OCI-LY7 (cell line): ENCODE measurements at regions not wholly inside any gene's neighbourhood (a gene's known extent, or its start where the extent isn't known, plus 50 kb on each side); places are given as distances from the start of the nearest gene placed in this dataset.

Source experiments
- BruUV-seq: library from RNA; stranded (reverse); fragments of 400-500 nt; replicated peaks from 2 replicates; lab custom pipeline; 2021; lab: Mats Ljungman, UMichigan
- CTCF ChIA-PET: fragments of 300-600 bp; sonication (Branson Sonifier 250); formaldehyde crosslinking; loops from one replicate; lab custom pipeline; 2022; ENCODE audit warnings: antibody characterized with exemption; ENCODE audit not compliant: unreplicated experiment; lab: Charles Lee
- POLR2A ChIA-PET: fragments of 300-600 bp; sonication (Branson Sonifier 250); formaldehyde crosslinking; loops from one replicate; lab custom pipeline; 2022; ENCODE audit warnings: antibody characterized with exemption; lab: Charles Lee
- DNase-seq: peaks from one replicate; pipeline ENCODE4 v3.0.0-alpha.2; 2015; ENCODE audit warnings: low spot score
- H2AFZ ChIP-seq: fragments of 200-600 bp; sonication (generic), shearing (Covaris generic); 2 replicates; pipeline ENCODE4 v1.6.1; 2014; ENCODE audit warnings: mild to moderate bottlenecking, antibody characterized with exemption, low read length, moderate library complexity
- H3K27ac ChIP-seq: fragments of 200-600 bp; sonication (generic); 2 replicates; pipeline ENCODE4 v1.5.1; 2014; ENCODE audit warnings: mixed run types, low read depth, mild to moderate bottlenecking, moderate library complexity, low read length, inconsistent platforms; ENCODE audit not compliant: poor library complexity, severe bottlenecking
- H3K36me3 ChIP-seq: fragments of 200-600 bp; sonication (generic); 2 replicates; pipeline ENCODE4 v1.6.1; 2014; ENCODE audit warnings: mild to moderate bottlenecking, antibody characterized with exemption, low read length, moderate library complexity, mixed read lengths; ENCODE audit not compliant: insufficient read depth
- H3K4me1 ChIP-seq: fragments of 200-600 bp; sonication (generic); 2 replicates; pipeline ENCODE4 v1.5.1; 2014; ENCODE audit warnings: mild to moderate bottlenecking, low read length; ENCODE audit not compliant: insufficient read depth, poor library complexity, severe bottlenecking
- H3K4me2 ChIP-seq: fragments of 200-600 bp; sonication (generic); 2 replicates; pipeline ENCODE4 v1.6.1; 2014; ENCODE audit warnings: mild to moderate bottlenecking, low read length
- H3K4me3 ChIP-seq: fragments of 200-600 bp; sonication (generic); 2 replicates; pipeline ENCODE4 v1.5.1; 2014; ENCODE audit warnings: mild to moderate bottlenecking, low read depth, low read length; ENCODE audit not compliant: poor library complexity, severe bottlenecking
- H3K79me2 ChIP-seq: fragments of 200-600 bp; sonication (generic); 2 replicates; pipeline ENCODE4 v1.6.1; 2016; ENCODE audit warnings: low read depth, mild to moderate bottlenecking, low read length, moderate library complexity, mixed read lengths; ENCODE audit not compliant: insufficient read depth
- H3K9me2 ChIP-seq: fragments of 200-600 bp; sonication (generic); 2 replicates; pipeline ENCODE4 v1.6.1; 2016; ENCODE audit warnings: mild to moderate bottlenecking, low read length, mixed read lengths; ENCODE audit not compliant: insufficient read depth
- H3K9me3 ChIP-seq: fragments of 200-600 bp; sonication (generic); 2 replicates; pipeline ENCODE4 v1.6.1; 2014; ENCODE audit warnings: mild to moderate bottlenecking, mixed run types, low read length, mixed read lengths
- H4K20me1 ChIP-seq: fragments of 200-600 bp; sonication (generic); 2 replicates; pipeline ENCODE4 v1.6.1; 2014; ENCODE audit warnings: mild to moderate bottlenecking, antibody characterized with exemption, low read length, moderate library complexity, mixed read lengths; ENCODE audit not compliant: insufficient read depth
- CTCF ChIP-seq: fragments of 200-600 bp; sonication (generic); conservative IDR thresholded peaks from 2 replicates; pipeline ENCODE4 v1.5.1; 2014; ENCODE audit warnings: mild to moderate bottlenecking, antibody characterized with exemption, low read length, moderate library complexity, mixed read lengths
- EZH2phosphoT487 ChIP-seq: fragments of 200-600 bp; sonication (generic); IDR thresholded peaks from 2 replicates; pipeline ENCODE4 v1.6.1; 2018; ENCODE audit warnings: low read depth, borderline replicate concordance, mild to moderate bottlenecking, mixed run types, antibody characterized with exemption, low read length, moderate library complexity, mixed read lengths
- intact Hi-C: fragments of 100-400 bp; cut with micrococcal nuclease; formaldehyde crosslinking; loops from one replicate; pipeline ENCODE4 v1.10.0; 2022; ENCODE audit not compliant: unreplicated experiment

- Histone ChIP-seq H3K9me3 (no peaks in the 10 kb centered on the region), H3K4me2 (no peak overlapping the region), H3K4me3 (no peak overlapping the region), H4K20me1 (no peaks in the 10 kb centered on the region), H3K9me2 (no peaks in the 10 kb centered on the region), H3K36me3 (no peaks in the 10 kb centered on the region), H3K27ac (no peak overlapping the region), H3K79me2 (peaks cover 12% of the 10 kb centered on the region; the same call in 1 of the 2 replicates), H3K4me1 (peaks cover 46% of the 10 kb centered on the region), H2AFZ (no peak overlapping the region)
- no peak for DNase-seq
- no TSS peak for BruUV-seq
- intact Hi-C loops = no loop called here
- TF ChIP-seq EZH2phosphoT487 (no peak), CTCF (no peak)
- CTCF ChIA-PET = no interaction called here
- POLR2A ChIA-PET = interaction anchor here (0.9 kb wide), 1 partner anchor 39 kb away, joined by 3 read pairs; no protein-coding TSS in a partner anchor
Observed at GRCh38 chr13:99044764-99045163, 66.9 kb upstream of the DOCK9 start.

GRCh38 chr13:99045396-99045795 is 67.5 kb upstream of the DOCK9 start:
- ChIA-PET POLR2A (interaction anchor here (0.6 to 0.7 kb wide), 2 partner anchors 10 to 28 kb away, joined by 3 to 5 read pairs; no protein-coding TSS in a partner anchor), CTCF (no interaction called here)
- no peaks in the 10 kb centered on the region for H3K9me3 ChIP-seq
- H3K36me3 ChIP-seq = no peaks in the 10 kb centered on the region
- no peaks in the 10 kb centered on the region for H3K9me2 ChIP-seq
- DNase-seq = no peak
- no peak overlapping the region for H3K4me2 ChIP-seq
- BruUV-seq = no TSS peak
- no peak overlapping the region for H3K27ac ChIP-seq
- peaks cover 16% of the 10 kb centered on the region; the same call in 1 of the 2 replicates for H3K79me2 ChIP-seq
- no peak overlapping the region for H3K4me3 ChIP-seq
- no peaks in the 10 kb centered on the region for H4K20me1 ChIP-seq
- H2AFZ ChIP-seq = no peak overlapping the region
- no peak for TF ChIP-seq EZH2phosphoT487
- no peak for TF ChIP-seq CTCF
- peaks cover 52% of the 10 kb centered on the region for H3K4me1 ChIP-seq
- intact Hi-C loops = no loop called here

- Histone ChIP-seq H3K36me3 (no peaks in the 10 kb centered on the region), H4K20me1 (no peaks in the 10 kb centered on the region), H3K4me3 (peak overlapping the region; percentile 46), H3K79me2 (peaks cover 16% of the 10 kb centered on the region; the same call in 1 of the 2 replicates), H3K4me1 (peaks cover 65% of the 10 kb centered on the region), H2AFZ (peak overlapping the region; percentile 46; the same call in 1 of the 2 replicates), H3K4me2 (peak overlapping the region; percentile 78), H3K27ac (peak overlapping the region; percentile 76), H3K9me3 (no peaks in the 10 kb centered on the region), H3K9me2 (no peaks in the 10 kb centered on the region)
- TF ChIP-seq CTCF (no peak), EZH2phosphoT487 (no peak)
- no TSS peak for BruUV-seq
- no peak for DNase-seq
- CTCF ChIA-PET = no interaction called here
- intact Hi-C loops = no loop called here
- POLR2A ChIA-PET = interaction anchor here (0.7 to 1.4 kb wide), 4 partner anchors 36 to 254 kb away, joined by 3 to 4 read pairs (median 3); no protein-coding TSS in a partner anchor
Observed at GRCh38 chr13:99046851-99047250, 69.0 kb upstream of the DOCK9 start.
